HFFc6 (cell line): ENCODE measurements at regions not wholly inside any gene's neighbourhood (a gene's known extent, or its start where the extent isn't known, plus 50 kb on each side); places are given as distances from the start of the nearest gene placed in this dataset.

ENCODE experiments used
- DNase-seq: peaks from one replicate; pipeline ENCODE4 v3.0.0-alpha.2; 2018
- H3K27ac Mint-ChIP-seq: 2 replicates; pipeline ENCODE4 v1.8.0; 2020; ENCODE audit warnings: mild to moderate bottlenecking, mixed read lengths
- H3K27me3 Mint-ChIP-seq: 2 replicates; pipeline ENCODE4 v1.8.0; 2021; ENCODE audit warnings: mild to moderate bottlenecking, moderate library complexity, mixed read lengths; ENCODE audit not compliant: insufficient read depth
- H3K36me3 Mint-ChIP-seq: 2 replicates; pipeline ENCODE4 v1.8.0; 2021; ENCODE audit warnings: low read depth, mixed read lengths
- H3K4me1 Mint-ChIP-seq: 2 replicates; pipeline ENCODE4 v1.8.0; 2020; ENCODE audit warnings: low read depth, mixed read lengths
- H3K4me3 Mint-ChIP-seq: 2 replicates; pipeline ENCODE4 v1.8.0; 2020; ENCODE audit warnings: mild to moderate bottlenecking, moderate library complexity, mixed read lengths
- H3K9me3 Mint-ChIP-seq: 2 replicates; pipeline ENCODE4 v1.8.0; 2020; ENCODE audit warnings: mild to moderate bottlenecking, mixed read lengths
- TF ChIP-seq, protein P1 (sequence below): fragments of 200-600 bp; sonication (generic); IDR thresholded peaks from 2 replicates; pipeline ENCODE4 v1.5.0; 2021; ENCODE audit warnings: antibody characterized with exemption, mild to moderate bottlenecking

DNA sequence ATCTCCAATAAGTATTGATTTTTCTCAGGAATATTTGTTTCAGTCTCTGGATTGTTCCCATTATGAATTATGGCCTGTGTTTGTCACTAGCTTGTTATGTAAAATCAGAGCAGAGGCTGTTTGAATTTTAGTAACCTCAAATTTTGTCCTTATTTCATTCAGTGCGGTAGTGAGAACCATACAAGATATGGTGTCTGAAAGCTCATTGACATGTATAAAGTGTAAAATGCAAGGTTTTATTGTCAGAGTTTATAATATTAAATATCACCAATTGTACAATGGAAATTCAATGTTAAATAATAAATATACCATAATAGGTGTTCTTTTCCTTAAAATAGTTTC lies 353.3 kb upstream of the SYNCRIP start:
- Mint-ChIP-seq H3K27ac (no peak overlapping the region), H3K4me1 (no peaks in the 10 kb centered on the region), H3K27me3 (no peaks in the 10 kb centered on the region), H3K36me3 (no peaks in the 10 kb centered on the region; the same call in 1 of the 2 replicates), H3K4me3 (no peak overlapping the region), H3K9me3 (peaks cover 36% of the 10 kb centered on the region)
- no peak for DNase-seq
- TF ChIP-seq, protein P1, sequence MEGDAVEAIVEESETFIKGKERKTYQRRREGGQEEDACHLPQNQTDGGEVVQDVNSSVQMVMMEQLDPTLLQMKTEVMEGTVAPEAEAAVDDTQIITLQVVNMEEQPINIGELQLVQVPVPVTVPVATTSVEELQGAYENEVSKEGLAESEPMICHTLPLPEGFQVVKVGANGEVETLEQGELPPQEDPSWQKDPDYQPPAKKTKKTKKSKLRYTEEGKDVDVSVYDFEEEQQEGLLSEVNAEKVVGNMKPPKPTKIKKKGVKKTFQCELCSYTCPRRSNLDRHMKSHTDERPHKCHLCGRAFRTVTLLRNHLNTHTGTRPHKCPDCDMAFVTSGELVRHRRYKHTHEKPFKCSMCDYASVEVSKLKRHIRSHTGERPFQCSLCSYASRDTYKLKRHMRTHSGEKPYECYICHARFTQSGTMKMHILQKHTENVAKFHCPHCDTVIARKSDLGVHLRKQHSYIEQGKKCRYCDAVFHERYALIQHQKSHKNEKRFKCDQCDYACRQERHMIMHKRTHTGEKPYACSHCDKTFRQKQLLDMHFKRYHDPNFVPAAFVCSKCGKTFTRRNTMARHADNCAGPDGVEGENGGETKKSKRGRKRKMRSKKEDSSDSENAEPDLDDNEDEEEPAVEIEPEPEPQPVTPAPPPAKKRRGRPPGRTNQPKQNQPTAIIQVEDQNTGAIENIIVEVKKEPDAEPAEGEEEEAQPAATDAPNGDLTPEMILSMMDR: no peak

DNA sequence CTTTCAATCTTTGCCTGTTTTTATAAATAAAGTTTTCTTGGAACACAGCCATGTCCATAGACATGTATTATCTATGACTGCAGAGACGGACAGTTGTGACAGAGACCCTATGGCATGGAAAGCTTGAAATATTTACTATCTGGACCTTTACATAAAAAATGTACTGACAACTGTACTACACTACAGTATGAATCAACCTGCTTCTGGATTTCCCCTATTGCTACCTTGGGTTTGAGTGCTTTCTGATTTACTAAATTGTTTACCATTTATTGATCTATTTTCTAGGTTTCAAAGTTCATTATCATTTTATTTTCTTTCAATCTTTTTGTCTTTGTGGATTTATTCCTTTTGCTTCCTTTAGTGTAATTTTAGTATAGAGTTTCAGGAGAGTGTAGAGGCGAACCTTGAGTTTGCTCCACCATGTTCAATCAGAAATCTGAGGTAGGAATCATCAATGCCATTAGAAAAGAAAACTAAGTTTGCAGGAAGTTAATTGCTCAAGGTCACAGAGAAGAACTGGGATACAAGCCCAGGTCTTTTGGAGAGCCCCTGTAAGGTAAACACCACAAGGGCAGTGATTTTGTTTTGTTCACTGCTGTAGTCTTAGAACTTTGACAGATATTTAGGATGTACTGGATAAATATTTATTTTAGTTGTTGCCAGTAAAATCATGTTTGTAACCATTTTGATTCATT lies 352.8 kb upstream of the SYNCRIP start:
- TF ChIP-seq, protein P1: no peak
- DNase-seq: no peak
- H3K36me3 Mint-ChIP-seq: no peaks in the 10 kb centered on the region; the same call in 1 of the 2 replicates
- H3K27me3 Mint-ChIP-seq: no peaks in the 10 kb centered on the region
- H3K4me1 Mint-ChIP-seq: no peaks in the 10 kb centered on the region
- peaks cover 36% of the 10 kb centered on the region for H3K9me3 Mint-ChIP-seq
- H3K4me3 Mint-ChIP-seq: no peak overlapping the region
- no peak overlapping the region for H3K27ac Mint-ChIP-seq

DNA sequence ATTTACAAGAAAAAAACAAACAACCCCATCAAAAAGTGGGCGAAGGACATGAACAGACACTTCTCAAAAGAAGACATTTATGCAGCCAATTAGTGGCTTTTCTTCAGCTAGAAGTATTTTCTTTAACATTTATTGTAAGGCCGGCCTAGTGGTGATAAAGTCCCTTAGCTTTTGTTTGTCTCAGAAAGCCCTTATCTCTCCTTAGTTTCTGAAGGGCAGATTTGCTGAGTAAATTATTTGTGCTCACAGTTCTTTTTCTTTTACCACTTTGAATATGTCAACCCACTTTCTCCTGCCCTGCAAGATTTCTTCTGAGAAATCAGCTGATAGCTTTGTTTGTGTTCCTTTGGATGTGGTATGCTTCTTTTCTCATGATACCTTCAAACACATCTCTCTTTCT lies 344.0 kb upstream of the SYNCRIP start:
- no peak overlapping the region for H3K4me3 Mint-ChIP-seq
- H3K9me3 Mint-ChIP-seq: peaks cover 36% of the 10 kb centered on the region
- no peaks in the 10 kb centered on the region for H3K4me1 Mint-ChIP-seq
- no peak for DNase-seq
- H3K27ac Mint-ChIP-seq: no peak overlapping the region
- no peaks in the 10 kb centered on the region for H3K36me3 Mint-ChIP-seq
- H3K27me3 Mint-ChIP-seq: 0 out of 2 replicates have a peak, but pooled peaks cover 1% of the 10 kb centered on the region
- TF ChIP-seq, protein P1: no peak

DNA sequence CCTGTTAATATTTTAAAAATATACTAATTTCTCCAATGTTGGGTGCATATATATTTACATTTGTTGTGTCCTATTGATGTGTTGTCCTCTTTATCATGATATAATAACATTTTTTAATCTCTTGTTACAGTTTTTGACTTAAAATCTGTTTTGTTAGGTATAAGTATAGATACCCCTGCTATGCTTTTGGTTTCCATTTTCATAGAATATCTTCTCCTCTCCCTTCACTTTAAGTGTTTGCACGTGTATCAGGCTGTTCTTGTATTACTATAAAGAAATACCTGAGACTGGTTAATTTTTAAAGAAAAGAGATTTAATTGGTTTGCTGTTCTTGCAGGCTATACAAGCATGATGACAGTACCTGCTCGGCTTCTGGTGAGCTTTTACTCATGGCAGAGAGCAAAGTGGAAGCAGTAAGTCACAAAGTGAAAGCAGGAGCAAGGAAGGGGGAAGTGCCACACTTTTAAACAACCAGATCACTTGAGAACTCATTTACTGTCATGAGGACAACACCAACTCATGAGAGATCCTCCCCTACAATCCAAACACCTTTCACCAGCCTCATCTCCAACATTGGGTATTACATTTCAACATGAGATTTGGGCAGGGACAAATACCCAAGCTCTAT lies 340.5 kb upstream of the SYNCRIP start:
- H3K9me3 Mint-ChIP-seq: peaks cover 54% of the 10 kb centered on the region
- no peak overlapping the region for H3K27ac Mint-ChIP-seq
- H3K36me3 Mint-ChIP-seq: no peaks in the 10 kb centered on the region
- H3K4me1 Mint-ChIP-seq: no peaks in the 10 kb centered on the region
- no peak overlapping the region for H3K4me3 Mint-ChIP-seq
- peaks cover 2% of the 10 kb centered on the region; the same call in 1 of the 2 replicates for H3K27me3 Mint-ChIP-seq
- no peak for DNase-seq
- TF ChIP-seq, protein P1: no peak

DNA sequence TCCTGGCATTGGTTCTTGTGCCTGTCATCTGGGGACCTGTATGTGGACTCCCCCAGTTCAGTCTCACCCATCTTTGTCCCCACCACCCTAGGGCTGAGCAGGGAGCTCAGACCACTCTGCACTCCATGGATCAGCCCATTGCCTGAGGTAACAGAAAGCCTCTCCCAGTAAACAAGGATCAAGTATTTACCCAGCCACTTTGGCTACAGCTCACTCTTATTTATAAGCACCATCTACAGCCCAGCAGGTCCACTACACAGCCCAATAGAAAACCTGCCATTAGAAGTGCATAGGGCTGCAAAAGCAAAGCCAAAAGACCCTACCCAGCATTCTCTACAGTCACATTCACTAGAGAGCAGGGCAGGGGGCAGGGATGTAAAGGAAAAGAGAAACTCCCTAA lies 335.0 kb upstream of the SYNCRIP start:
- H3K27me3 Mint-ChIP-seq: peaks cover 2% of the 10 kb centered on the region; the same call in 1 of the 2 replicates
- no peak overlapping the region for H3K27ac Mint-ChIP-seq
- H3K9me3 Mint-ChIP-seq: peaks cover 48% of the 10 kb centered on the region
- H3K36me3 Mint-ChIP-seq: no peaks in the 10 kb centered on the region
- no peak overlapping the region for H3K4me3 Mint-ChIP-seq
- TF ChIP-seq, protein P1: no peak
- DNase-seq: no peak
- no peaks in the 10 kb centered on the region for H3K4me1 Mint-ChIP-seq
